HEK293T (cell line): ENCODE measurements at regions not wholly inside any gene's neighbourhood (a gene's known extent, or its start where the extent isn't known, plus 50 kb on each side); places are given as distances from the start of the nearest gene placed in this dataset.
"Not testable (repeated sequence)": the region's sequence is repeated elsewhere in the genome, so short reads cannot be mapped to it uniquely, and the experiment has no call there.

ENCODE experiments used
- BHLHE40 ChIP-seq: fragments of 450-650 bp; IDR thresholded peaks from 2 replicates; pipeline ENCODE4 v1.6.1; 2016; ENCODE audit warnings: mild to moderate bottlenecking, moderate library complexity, borderline replicate concordance
- ELF4 ChIP-seq: fragments of 450-650 bp; IDR thresholded peaks from 2 replicates; pipeline ENCODE4 v1.6.1; 2017; ENCODE audit warnings: antibody characterized with exemption
- FOXA1 ChIP-seq: fragments of 450-650 bp; IDR thresholded peaks from 2 replicates; pipeline ENCODE4 v1.6.1; 2016; ENCODE audit warnings: mild to moderate bottlenecking
- SUZ12 ChIP-seq: fragments of 450-650 bp; IDR thresholded peaks from 2 replicates; pipeline ENCODE4 v1.6.1; 2016; ENCODE audit warnings: mild to moderate bottlenecking
- ZNF384 ChIP-seq: fragments of 450-650 bp; IDR thresholded peaks from 2 replicates; pipeline ENCODE4 v1.6.1; 2016
- TF ChIP-seq, protein P1 (sequence below): fragments of 450-650 bp; IDR thresholded peaks from 2 replicates; pipeline ENCODE4 v1.6.1; 2016

DNA sequence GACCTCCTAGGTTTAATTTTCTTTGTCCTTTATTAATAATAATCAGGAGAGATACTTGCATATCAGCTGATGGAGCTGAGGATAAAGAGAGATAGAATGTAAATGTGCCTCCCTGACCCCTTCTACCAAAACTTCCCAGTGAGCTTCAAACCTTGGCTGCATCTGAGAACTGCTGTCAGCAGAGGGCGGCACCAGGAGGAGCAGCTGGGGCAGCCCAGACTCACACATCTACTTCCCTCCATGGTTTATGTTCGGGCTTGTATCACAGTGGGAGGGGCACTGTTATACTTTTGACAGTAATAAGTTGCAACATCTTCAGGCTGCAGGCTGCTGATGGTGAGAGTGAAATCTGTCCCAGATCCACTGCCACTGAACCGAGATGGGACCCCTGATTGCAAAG is 521.7 kb downstream of the RPIA start:
- not testable (repeated sequence) for TF ChIP-seq FOXA1, ZNF384, BHLHE40, SUZ12, ELF4
- TF ChIP-seq, protein P1, sequence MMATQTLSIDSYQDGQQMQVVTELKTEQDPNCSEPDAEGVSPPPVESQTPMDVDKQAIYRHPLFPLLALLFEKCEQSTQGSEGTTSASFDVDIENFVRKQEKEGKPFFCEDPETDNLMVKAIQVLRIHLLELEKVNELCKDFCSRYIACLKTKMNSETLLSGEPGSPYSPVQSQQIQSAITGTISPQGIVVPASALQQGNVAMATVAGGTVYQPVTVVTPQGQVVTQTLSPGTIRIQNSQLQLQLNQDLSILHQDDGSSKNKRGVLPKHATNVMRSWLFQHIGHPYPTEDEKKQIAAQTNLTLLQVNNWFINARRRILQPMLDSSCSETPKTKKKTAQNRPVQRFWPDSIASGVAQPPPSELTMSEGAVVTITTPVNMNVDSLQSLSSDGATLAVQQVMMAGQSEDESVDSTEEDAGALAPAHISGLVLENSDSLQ, result not testable (repeated sequence)
